Stomach smooth muscle (tissue), 2 donors: ENCODE measurements at regions not wholly inside any gene's neighbourhood (a gene's known extent, or its start where the extent isn't known, plus 50 kb on each side); places are given as distances from the start of the nearest gene placed in this dataset.
"Not testable (repeated sequence)": the region's sequence is repeated elsewhere in the genome, so short reads cannot be mapped to it uniquely, and the experiment has no call there.

Source experiments
- H3K27ac ChIP-seq: one replicate; pipeline ENCODE4 v1.7.0; 2013; ENCODE audit warnings: mild to moderate bottlenecking, low read length, inconsistent platforms
- H3K27me3 ChIP-seq, 2 donors: one replicate each; pipeline ENCODE4 v1.7.0; 2013; ENCODE audit warnings: low read length in 2 of 2; ENCODE audit not compliant: insufficient read depth in 2 of 2, control insufficient read depth in 1 of 2
- H3K36me3 ChIP-seq, 2 donors: one replicate each; pipeline ENCODE4 v1.7.0; 2013; ENCODE audit warnings: low read length in 2 of 2; ENCODE audit not compliant: control insufficient read depth in 2 of 2, insufficient read depth in 2 of 2
- H3K4me1 ChIP-seq: one replicate; pipeline ENCODE4 v1.7.0; 2013; ENCODE audit warnings: low read length; ENCODE audit not compliant: control insufficient read depth, insufficient read depth
- H3K4me3 ChIP-seq, 2 donors: one replicate each; pipeline ENCODE4 v1.7.0; 2013; ENCODE audit warnings: low read length in 2 of 2
- H3K9ac ChIP-seq, 2 donors: one replicate each; pipeline ENCODE4 v1.7.0; 2013; ENCODE audit warnings: low read length in 2 of 2, mild to moderate bottlenecking in 1 of 2
- H3K9me3 ChIP-seq, 2 donors: one replicate each; pipeline ENCODE4 v1.7.0; 2013; ENCODE audit warnings: low read length in 2 of 2; ENCODE audit not compliant: control insufficient read depth in 2 of 2
- donor health status: healthy.
- donor health status: Pancreatic carcinoma.

DNA sequence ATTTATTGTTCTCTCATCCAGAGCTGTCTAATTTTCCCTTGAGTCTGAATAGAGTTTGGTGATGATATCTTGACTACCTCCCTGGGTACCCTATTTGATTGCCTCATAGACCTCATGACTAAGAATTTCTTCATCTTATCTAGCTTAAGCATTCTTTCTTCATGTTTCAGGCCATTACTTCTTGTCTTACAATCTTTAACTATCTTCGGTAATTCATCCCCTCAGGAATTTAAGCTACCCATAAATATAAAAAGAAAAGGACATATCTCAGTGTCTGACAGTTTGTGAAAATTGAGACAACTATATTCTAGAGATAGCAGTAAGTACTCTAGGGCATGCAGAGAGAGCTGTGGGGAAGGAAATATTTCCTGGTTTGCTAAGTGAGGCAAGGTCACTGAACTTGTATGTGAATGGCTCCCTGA is 466.1 kb upstream of the GRID2 start:
- no peak overlapping the region for H3K27ac ChIP-seq
- H3K9ac ChIP-seq = no peak overlapping the region
- H3K4me1 ChIP-seq = no peaks in the 10 kb centered on the region
- H3K4me3 ChIP-seq = no peak overlapping the region
- no peaks in the 10 kb centered on the region for H3K27me3 ChIP-seq
- peaks cover 2 to 10% of the 10 kb centered on the region in 2 donors for H3K9me3 ChIP-seq
- H3K36me3 ChIP-seq = no peaks in the 10 kb centered on the region

DNA sequence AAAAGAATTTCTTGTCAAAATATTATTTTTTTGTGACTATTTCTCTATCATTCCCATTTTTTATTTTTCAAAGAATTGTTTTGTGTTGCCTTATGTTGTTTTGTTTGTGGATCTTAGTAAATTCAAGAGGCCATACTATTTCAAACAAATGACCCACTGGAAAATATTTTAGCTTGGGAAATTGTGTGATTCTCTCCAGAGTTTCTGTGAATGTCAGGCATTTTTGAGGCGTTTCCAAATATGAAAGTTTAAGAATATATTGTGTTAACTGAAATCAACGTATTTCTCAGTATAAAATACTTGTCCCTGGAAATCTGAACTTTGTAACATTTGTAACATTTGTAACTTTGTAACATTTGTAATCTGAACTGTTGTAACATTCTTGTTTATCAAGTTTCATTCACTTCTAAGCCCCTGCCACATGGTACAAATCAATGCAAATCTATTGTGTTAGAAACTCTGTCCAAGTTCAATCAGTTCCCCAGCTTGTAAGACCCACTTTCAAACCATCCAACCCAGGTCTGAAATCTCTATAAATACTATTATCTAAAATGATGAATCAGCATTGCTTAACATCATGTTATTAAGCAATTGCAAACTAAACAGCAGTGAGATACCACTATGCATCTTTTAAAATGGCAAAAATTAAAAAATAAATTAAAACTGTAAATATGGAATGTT is 465.4 kb upstream of the GRID2 start:
- Histone ChIP-seq H3K4me3 (no peak overlapping the region), H3K36me3 (no peaks in the 10 kb centered on the region), H3K27ac (no peak overlapping the region), H3K9me3 (peaks cover 2 to 10% of the 10 kb centered on the region in 2 donors), H3K4me1 (no peaks in the 10 kb centered on the region), H3K9ac (no peak overlapping the region), H3K27me3 (no peaks in the 10 kb centered on the region)

DNA sequence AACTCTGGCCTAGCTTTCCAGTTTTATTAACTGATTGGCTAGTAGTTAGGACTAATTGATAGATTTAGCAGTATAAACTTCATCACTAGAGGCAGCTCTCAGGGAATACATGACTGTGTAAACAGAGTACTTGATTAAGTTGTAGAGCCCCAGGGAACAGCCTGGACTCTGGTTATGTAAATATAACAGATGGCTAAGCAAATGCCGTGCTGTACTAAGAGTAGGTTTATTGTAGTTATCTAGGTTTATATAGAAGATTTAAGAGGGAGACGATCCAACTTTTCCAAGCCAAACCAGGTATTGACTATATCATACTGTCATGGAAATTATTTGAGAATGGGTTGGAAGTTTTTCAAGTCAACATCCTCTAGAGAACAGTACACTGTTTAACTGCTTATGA is 463.4 kb upstream of the GRID2 start:
- no peak overlapping the region for H3K9ac ChIP-seq
- H3K27me3 ChIP-seq = no peaks in the 10 kb centered on the region
- H3K4me3 ChIP-seq = no peak overlapping the region
- H3K27ac ChIP-seq = no peak overlapping the region
- no peaks in the 10 kb centered on the region for H3K4me1 ChIP-seq
- no peaks in the 10 kb centered on the region for H3K9me3 ChIP-seq
- no peaks in the 10 kb centered on the region for H3K36me3 ChIP-seq

DNA sequence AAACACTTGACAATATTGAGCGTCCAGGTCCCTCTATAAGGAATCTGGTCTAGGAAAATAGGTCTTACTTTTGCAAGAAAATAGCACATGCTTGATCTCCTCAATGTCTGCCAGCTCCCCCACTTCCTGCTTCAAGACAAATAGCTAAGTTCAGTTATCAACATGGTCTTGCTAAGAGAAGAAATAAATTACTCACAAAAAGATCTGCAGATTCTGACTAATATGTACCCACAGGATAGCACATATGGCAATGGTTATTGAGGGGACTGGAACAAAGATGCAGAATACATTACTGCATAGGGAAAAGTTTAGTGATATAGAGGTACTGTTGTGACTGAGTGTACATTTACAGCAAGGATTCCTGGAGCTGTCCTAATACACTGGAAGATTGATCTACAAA is 457.5 kb upstream of the GRID2 start:
- Histone ChIP-seq H3K27me3 (no peaks in the 10 kb centered on the region), H3K9me3 (no peaks in the 10 kb centered on the region), H3K36me3 (no peaks in the 10 kb centered on the region), H3K27ac (no peak overlapping the region), H3K9ac (no peak overlapping the region), H3K4me1 (no peaks in the 10 kb centered on the region), H3K4me3 (no peak overlapping the region)

DNA sequence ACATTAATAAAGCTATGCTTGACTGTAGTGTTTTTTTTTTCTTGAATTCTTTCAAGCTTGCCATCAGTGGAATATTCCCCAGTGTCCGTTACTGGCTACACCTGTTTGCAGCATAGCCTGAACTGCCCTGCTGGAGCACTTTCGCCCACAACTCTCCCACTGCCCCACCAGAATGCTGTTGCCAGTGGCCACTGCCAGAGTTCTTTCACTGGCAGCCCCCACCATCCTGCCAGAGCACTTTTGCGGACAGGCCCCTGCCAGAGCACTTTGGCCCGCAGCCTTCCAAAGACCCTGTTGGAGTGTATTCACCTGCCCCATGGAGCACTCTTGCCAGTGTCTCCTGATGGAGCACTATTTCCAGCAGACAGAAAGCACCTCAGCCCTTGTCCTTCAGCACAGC is 452.3 kb upstream of the GRID2 start:
- Histone ChIP-seq H3K4me3 (no peak overlapping the region), H3K36me3 (no peaks in the 10 kb centered on the region)

DNA sequence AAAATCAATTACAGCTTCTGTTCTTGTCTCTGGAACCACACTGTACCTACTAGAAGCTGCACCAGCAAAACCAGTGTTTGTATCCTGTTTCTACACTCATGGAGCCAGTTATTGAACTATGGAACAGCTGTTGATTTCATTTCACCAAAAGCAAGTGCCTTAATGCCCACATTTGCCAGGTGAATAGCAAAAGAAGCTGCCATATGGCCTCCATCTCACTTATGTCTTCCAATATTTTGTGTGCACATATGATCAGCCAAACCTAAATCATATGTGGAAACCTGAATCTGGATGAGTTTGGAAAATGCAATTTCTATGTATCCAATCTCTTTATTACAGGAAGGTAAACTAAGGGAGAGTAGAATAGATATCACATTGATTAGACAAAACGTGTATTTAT is 415.8 kb upstream of the GRID2 start:
- no peaks in the 10 kb centered on the region for H3K27me3 ChIP-seq
- H3K36me3 ChIP-seq = no peaks in the 10 kb centered on the region
- H3K9ac ChIP-seq = no peak overlapping the region
- no peak overlapping the region for H3K27ac ChIP-seq
- no peaks in the 10 kb centered on the region for H3K9me3 ChIP-seq
- H3K4me1 ChIP-seq = no peaks in the 10 kb centered on the region
- H3K4me3 ChIP-seq = no peak overlapping the region

More for the DNA sequence above, 452.3 kb upstream of the GRID2 start:
- Histone ChIP-seq H3K27me3 (no peaks in the 10 kb centered on the region), H3K27ac (no peak overlapping the region), H3K9me3 (peaks cover 0 to 6% of the 10 kb centered on the region in 2 donors), H3K9ac (no peak overlapping the region), H3K4me1 (no peaks in the 10 kb centered on the region)

DNA sequence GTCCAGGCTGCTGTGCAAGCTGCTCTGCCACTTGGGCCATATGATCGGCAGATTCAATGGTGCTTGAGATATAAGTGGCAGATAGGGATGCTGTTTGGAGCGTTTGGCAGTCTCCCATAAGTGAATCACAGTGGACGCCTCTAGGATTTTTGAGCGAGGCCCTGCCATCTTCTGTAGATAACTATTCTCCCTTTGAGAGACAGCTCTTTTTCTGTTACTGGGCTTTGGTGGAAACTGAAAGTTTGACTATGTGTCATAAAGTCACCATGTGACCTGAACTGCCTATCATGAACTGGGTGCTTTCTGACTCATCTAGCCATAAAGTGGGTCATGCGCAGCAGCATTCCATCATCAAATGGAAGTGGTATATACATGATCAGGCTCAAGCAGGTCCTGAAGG is 412.5 kb upstream of the GRID2 start:
- H3K27ac ChIP-seq, H3K27me3 ChIP-seq, H3K4me1 ChIP-seq, H3K36me3 ChIP-seq, H3K9me3 ChIP-seq, H3K4me3 ChIP-seq, H3K9ac ChIP-seq: not testable (repeated sequence)

DNA sequence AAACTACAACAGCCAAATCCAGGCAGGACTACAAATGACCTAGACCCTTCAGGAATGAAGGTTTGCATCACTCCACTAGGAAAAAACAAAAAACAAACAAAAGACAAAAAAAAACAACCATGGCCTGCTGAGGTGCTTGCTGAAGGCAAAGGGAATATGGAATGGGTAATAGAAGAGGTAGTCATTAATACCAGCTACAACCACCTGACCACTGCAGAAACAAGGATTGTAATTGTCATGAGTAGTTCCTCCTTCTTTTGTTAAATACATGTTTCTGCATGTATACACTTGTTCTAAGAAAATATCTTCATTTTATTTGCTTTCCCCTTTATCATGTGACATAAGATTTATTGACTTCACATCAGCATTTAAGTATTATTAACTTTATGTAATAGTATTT is 409.8 kb upstream of the GRID2 start:
- Histone ChIP-seq H3K27ac (no peak overlapping the region), H3K9me3 (no peaks in the 10 kb centered on the region), H3K36me3 (no peaks in the 10 kb centered on the region), H3K4me1 (no peaks in the 10 kb centered on the region), H3K4me3 (no peak overlapping the region), H3K27me3 (no peaks in the 10 kb centered on the region), H3K9ac (no peak overlapping the region)

DNA sequence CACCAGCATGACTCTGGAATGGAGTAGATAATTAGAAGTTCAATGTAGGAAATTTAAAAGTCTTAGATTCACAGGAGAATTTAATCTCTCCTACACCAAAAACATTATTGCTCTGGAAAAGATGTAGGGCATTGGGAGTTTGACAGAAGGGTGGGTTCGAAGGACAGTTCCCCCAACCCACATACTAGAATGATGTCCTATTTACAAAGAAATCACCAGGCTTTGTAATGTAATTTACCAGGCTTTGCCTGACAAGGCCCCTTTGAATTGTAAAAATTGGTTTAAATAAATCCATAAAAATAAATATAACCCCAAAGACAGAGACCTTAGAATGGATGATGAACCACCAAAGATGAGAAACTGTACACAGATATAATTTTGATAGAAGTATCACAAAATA is 399.2 kb upstream of the GRID2 start:
- no peak overlapping the region for H3K9ac ChIP-seq
- no peak overlapping the region for H3K27ac ChIP-seq
- no peaks in the 10 kb centered on the region for H3K9me3 ChIP-seq
- no peak overlapping the region for H3K4me3 ChIP-seq
- no peaks in the 10 kb centered on the region for H3K36me3 ChIP-seq
- H3K27me3 ChIP-seq = no peaks in the 10 kb centered on the region
- H3K4me1 ChIP-seq = no peaks in the 10 kb centered on the region

DNA sequence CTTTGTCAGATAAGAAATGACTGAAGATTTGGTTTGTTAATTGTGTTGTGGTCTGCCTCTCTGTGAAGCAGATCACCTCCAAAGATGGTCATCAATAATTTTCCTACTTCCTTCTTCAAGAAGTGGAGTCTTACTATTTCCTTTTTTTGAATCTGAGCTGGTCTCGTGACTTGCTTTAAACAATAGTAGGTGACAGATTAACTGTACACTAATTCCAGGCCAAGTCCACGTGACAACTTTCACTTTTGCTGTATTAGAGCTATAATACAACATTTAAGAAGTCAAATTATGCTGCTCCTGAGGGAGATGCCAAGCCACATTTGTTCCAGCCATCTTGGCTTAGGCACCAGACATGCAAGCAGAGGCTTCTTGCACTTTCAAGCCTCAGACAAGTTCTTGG is 393.8 kb upstream of the GRID2 start:
- H3K4me1 ChIP-seq = no peaks in the 10 kb centered on the region
- H3K27me3 ChIP-seq = no peaks in the 10 kb centered on the region
- no peaks in the 10 kb centered on the region for H3K36me3 ChIP-seq
- no peaks in the 10 kb centered on the region for H3K9me3 ChIP-seq
- no peak overlapping the region for H3K9ac ChIP-seq
- no peak overlapping the region for H3K4me3 ChIP-seq
- no peak overlapping the region for H3K27ac ChIP-seq

DNA sequence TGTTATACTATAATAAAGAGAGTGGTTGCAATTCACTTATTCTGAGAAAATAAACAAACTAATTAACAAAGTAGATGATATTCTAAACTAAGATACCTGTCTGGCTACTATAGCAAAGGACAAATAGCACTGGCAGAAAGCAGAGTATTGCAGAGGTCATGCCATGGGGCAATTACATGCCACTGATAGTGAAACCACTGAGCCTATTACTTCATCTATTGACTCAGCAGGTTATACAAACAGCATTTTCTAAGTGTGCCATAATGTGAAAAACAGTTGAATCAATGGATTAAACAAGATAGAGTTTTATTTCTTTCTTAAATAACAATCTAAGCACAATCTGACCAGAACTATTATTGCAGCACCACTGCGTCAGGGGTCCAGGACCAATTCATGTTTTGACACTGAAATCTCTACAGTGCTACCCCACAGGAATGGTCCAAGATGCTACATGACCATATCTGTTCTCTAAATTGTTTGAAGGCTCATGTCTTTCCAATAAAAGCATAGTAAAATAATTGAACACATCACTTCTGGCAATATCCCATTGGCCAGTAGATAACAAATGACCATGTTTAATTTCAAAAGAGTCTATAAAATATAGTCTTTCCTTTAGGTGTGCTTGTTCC is 389.5 kb upstream of the GRID2 start:
- H3K4me1 ChIP-seq = no peaks in the 10 kb centered on the region
- no peak overlapping the region for H3K4me3 ChIP-seq
- H3K36me3 ChIP-seq = no peaks in the 10 kb centered on the region
- no peak overlapping the region for H3K27ac ChIP-seq
- no peaks in the 10 kb centered on the region for H3K9me3 ChIP-seq
- no peaks in the 10 kb centered on the region for H3K27me3 ChIP-seq
- no peak overlapping the region for H3K9ac ChIP-seq
